Left lung (tissue), 4 donors: ENCODE measurements at regions not wholly inside any gene's neighbourhood (a gene's known extent, or its start where the extent isn't known, plus 50 kb on each side); places are given as distances from the start of the nearest gene placed in this dataset.
"Not testable (repeated sequence)": the region's sequence is repeated elsewhere in the genome, so short reads cannot be mapped to it uniquely, and the experiment has no call there.

Source experiments
- ATAC-seq: fragments of 200-7000 bp; cut with Tn5 transposase; one replicate; pipeline ENCODE4 v1.9.1; 2020; ENCODE audit warnings: moderate library complexity
- DNase-seq, 4 donors: peaks; one replicate each; pipeline ENCODE4 v3.0.0-alpha.2; 2013 to 2020
- H3K27ac ChIP-seq, 2 donors: fragments of 200-600 bp; sonication (generic) in 1 of 2; one replicate each; pipeline versions ENCODE4 v1.5.0 to v1.8.0; 2020 to 2021
- H3K27me3 ChIP-seq, 2 donors: fragments of 200-600 bp; sonication (generic) in 1 of 2; one replicate each; pipeline versions ENCODE4 v1.5.0 to v1.8.0; 2020 to 2021
- H3K36me3 ChIP-seq, 2 donors: fragments of 200-600 bp; sonication (generic) in 1 of 2; one replicate each; pipeline versions ENCODE4 v1.5.0 to v1.8.0; 2020 to 2021
- H3K4me1 ChIP-seq, 2 donors: fragments of 200-600 bp; one replicate each; pipeline ENCODE4 v1.8.0; 2021
- H3K4me3 ChIP-seq, 2 donors: fragments of 200-600 bp; sonication (generic) in 1 of 2; one replicate each; pipeline versions ENCODE4 v1.5.0 to v1.8.0; 2020 to 2021; ENCODE audit warnings: mild to moderate bottlenecking in 1 of 2
- H3K9me3 ChIP-seq, 2 donors: fragments of 200-600 bp; sonication (generic) in 1 of 2; one replicate each; pipeline versions ENCODE4 v1.5.0 to v1.8.0; 2020 to 2021
- CTCF ChIP-seq, 2 donors: fragments of 200-600 bp; sonication (generic) in 1 of 2; IDR thresholded peaks; one replicate each; pipeline versions ENCODE4 v1.5.0 to v1.8.0; 2021; ENCODE audit warnings: antibody characterized with exemption in 2 of 2
- intact Hi-C, 2 donors: fragments of 100-400 bp; cut with DNase I; formaldehyde crosslinking; loops; one replicate each; pipeline versions ENCODE4 v1.11.2 to v1.14.2; 2022
- donor health status: DM: no; HTN: yes; CAD: no.
- donor health status: DM: no; HTN: no; CAD: no.

- no peak overlapping the region for H3K27ac ChIP-seq
- no peak overlapping the region for H3K4me3 ChIP-seq
- intact Hi-C loops: no loop called here
- no peak for TF ChIP-seq CTCF (IDR thresholded peaks at IDR 0.05)
- H3K27me3 ChIP-seq: no peaks in the 10 kb centered on the region
- H3K4me1 ChIP-seq: no peaks in the 10 kb centered on the region
- ATAC-seq (no peak), DNase-seq (no peak)
- H3K36me3 ChIP-seq: no peaks in the 10 kb centered on the region
- H3K9me3 ChIP-seq: peaks cover 0 to 8% of the 10 kb centered on the region in 2 donors
Observed at GRCh38 chr13:69226427-69226826, 881.2 kb upstream of the ATXN8OS start.

- H3K9me3 ChIP-seq, H3K27ac ChIP-seq, H3K4me1 ChIP-seq, H3K4me3 ChIP-seq, H3K27me3 ChIP-seq, H3K36me3 ChIP-seq, ATAC-seq, intact Hi-C loops: not testable (repeated sequence)
- peak in 1 of 4 donors; percentile 30 for DNase-seq
Observed at GRCh38 chr13:69221633-69222498, 885.8 kb upstream of the ATXN8OS start.

- intact Hi-C loops: no loop called here
- ATAC-seq (no peak), DNase-seq (no peak)
- peaks cover 0 to 9% of the 10 kb centered on the region in 2 donors for H3K9me3 ChIP-seq
- no peak for TF ChIP-seq CTCF (IDR thresholded peaks at IDR 0.05)
- H3K4me1 ChIP-seq: no peaks in the 10 kb centered on the region
- H3K27me3 ChIP-seq: no peaks in the 10 kb centered on the region
- no peak overlapping the region for H3K4me3 ChIP-seq
- H3K27ac ChIP-seq: no peak overlapping the region
- H3K36me3 ChIP-seq: no peaks in the 10 kb centered on the region
Observed at GRCh38 chr13:69213396-69213795, 894.2 kb upstream of the ATXN8OS start.

- no peak for TF ChIP-seq CTCF (IDR thresholded peaks at IDR 0.05)
- H3K27me3 ChIP-seq: no peaks in the 10 kb centered on the region
- no peak for DNase-seq
- H3K4me1 ChIP-seq: no peaks in the 10 kb centered on the region
- no peak overlapping the region for H3K27ac ChIP-seq
- ATAC-seq: no peak
- no peaks in the 10 kb centered on the region for H3K36me3 ChIP-seq
- H3K9me3 ChIP-seq: peaks cover 0 to 10% of the 10 kb centered on the region in 2 donors
- intact Hi-C loops: no loop called here
- H3K4me3 ChIP-seq: no peak overlapping the region
Observed at GRCh38 chr13:69204620-69205019, 903.0 kb upstream of the ATXN8OS start.

- H3K27ac ChIP-seq: no peak overlapping the region
- no peak for DNase-seq
- intact Hi-C loops: no loop called here
- no peaks in the 10 kb centered on the region for H3K36me3 ChIP-seq
- no peaks in the 10 kb centered on the region for H3K27me3 ChIP-seq
- no peak overlapping the region for H3K4me3 ChIP-seq
- H3K9me3 ChIP-seq: peaks cover 0 to 10% of the 10 kb centered on the region in 2 donors
- H3K4me1 ChIP-seq: no peaks in the 10 kb centered on the region
- no peak for ATAC-seq
- TF ChIP-seq CTCF (IDR thresholded peaks at IDR 0.05): no peak
Observed at GRCh38 chr13:69202996-69203395, 904.6 kb upstream of the ATXN8OS start.

- intact Hi-C loops: no loop called here
- no peak for ATAC-seq
Observed at GRCh38 chr13:69199664-69200063, 908.0 kb upstream of the ATXN8OS start.

More at GRCh38 chr13:69199664-69200063, 908.0 kb upstream of the ATXN8OS start:
- H3K27ac ChIP-seq: no peak overlapping the region
- no peak for TF ChIP-seq CTCF (IDR thresholded peaks at IDR 0.05)
- H3K4me1 ChIP-seq: no peaks in the 10 kb centered on the region
- H3K9me3 ChIP-seq: no peaks in the 10 kb centered on the region
- H3K36me3 ChIP-seq: no peaks in the 10 kb centered on the region
- no peak overlapping the region for H3K4me3 ChIP-seq
- H3K27me3 ChIP-seq: no peaks in the 10 kb centered on the region
- DNase-seq: no peak
